T-helper 1 cell (primary cell): ENCODE measurements at regions not wholly inside any gene's neighbourhood (a gene's known extent, or its start where the extent isn't known, plus 50 kb on each side); places are given as distances from the start of the nearest gene placed in this dataset.
"Not testable (repeated sequence)": the region's sequence is repeated elsewhere in the genome, so short reads cannot be mapped to it uniquely, and the experiment has no call there.

Source experiments
- DNase-seq, 5 donors: peaks; one replicate each; pipeline ENCODE4 v3.0.0-alpha.2; 2012 to 2020

GRCh38 chr2:187055463-187055862 lies 206.5 kb upstream of the ZSWIM2 start:
- DNase-seq, result no peak

DNA sequence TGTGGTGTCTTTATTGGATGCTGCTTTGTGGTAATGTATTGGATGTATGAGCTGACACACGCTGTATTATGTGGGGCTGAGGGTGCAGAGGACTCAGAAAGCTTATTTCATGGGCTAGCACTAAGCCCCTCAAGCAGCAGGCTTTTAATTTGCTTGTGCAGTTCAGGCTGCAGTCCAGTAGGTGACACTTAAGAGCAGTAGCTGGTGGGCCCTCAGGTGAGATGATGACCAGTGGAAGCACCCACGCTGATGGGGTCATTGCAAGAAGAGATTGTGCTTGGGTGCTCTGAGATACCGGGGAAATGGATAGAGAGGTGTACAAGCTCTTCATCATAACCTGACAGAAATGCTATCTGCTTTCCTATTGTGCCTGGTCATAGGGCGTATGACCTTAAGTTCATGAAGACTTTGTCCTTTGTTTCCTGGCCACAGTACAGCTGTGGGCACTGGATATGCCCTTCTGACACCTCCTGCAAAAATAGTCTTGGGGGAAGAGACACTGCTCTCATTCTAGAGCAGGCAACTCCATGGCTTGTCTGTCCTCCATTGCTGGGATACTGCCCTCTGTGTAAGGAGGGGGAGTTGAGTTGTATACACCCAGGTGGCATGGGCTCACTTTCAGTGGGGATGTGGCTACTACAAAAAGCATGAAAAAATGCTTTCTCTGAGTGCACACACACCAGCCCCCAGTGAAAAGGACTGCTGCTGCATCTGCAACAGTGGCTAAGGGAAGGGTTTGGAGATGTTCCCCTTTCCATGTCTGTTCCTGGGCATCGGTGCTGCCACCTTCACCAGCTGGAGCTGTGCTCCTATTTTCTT lies 205.7 kb upstream of the ZSWIM2 start:
- DNase-seq, result no peak

- DNase-seq, result no peak
Observed at GRCh38 chr2:187051350-187051749, 202.4 kb upstream of the ZSWIM2 start.

DNA sequence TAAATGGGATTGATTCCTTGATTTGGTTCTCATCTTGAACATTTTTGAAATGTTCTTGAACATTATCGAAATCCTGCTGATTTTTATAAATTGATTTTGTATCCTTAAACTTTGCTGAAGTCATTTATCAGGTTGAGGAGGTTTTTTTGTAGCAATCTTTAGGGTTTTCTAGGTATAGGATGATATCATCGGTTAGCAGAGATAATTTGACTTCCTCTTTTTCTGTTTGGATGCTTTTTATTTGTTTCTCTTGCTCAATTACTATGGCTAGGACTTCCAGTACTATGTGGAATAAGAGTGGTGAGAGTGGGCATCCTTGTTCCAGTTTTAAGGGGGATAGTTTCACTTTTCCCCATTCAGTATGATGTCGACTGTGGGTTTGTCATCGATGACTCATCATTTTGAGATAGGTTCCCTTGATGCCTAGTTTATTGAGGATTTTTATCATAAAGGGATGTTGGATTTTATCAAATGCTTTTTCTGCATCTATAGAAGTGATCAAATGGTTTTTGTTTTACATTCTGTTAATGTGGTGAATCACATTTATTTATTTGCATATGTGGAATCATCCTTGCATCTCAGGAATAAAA lies 201.5 kb upstream of the ZSWIM2 start:
- no peak for DNase-seq

DNA sequence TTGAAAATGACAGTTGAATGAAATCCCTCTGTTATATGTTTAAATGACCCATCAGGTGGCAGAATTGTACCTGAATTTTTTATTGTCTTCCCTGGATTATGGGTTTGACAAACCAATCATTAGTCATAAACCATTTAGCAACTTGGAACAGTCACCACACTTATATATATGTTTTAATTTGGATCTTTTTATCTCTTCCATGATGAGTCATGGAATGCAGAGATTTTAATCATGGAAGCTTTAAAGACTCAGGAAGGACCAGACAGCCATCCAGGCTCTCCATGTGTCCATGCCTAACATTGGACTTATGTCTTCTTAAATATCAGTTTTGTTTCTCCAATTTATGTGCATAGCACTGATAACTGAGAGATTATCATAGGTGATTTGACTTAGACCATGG lies 188.3 kb upstream of the ZSWIM2 start:
- DNase-seq, result no peak

DNA sequence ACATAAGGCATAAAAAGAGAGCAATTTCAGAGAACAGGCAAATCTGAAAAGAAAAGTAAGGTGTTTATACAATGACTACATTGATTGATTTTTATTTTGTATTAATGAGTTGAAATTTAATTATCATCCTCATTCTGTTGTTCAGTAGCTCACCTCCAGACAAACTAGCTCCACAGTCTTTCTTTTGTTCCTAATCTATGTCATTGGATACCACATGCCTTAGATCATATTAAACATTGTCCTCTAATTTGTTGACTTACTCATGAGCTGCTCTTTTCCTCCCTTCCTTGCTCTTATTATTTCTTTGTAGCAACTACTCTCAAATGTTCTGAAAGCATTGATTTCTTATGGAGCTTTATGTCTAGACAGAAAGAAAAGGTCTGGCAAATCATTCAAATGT lies 185.5 kb upstream of the ZSWIM2 start:
- DNase-seq, result no peak

DNA sequence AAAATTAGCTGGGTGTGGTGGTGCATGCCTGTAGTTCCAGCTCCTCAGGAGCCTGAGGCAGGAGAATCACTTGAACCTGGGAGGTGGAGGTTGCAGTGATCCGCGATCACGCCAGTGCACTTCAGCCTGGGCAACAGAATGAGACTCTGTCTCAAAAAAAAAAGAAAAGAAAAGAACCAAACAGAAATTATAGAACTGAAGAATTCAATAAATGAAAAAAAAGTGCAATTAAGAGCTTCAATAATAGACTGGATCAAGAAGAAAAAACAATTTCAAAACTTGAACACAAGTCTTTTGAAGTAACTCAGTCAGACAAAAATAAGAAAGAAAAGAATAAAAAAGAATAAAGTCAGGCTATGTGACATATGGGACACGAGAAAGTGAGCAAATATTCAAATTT lies 175.8 kb upstream of the ZSWIM2 start:
- DNase-seq, result no peak

- not testable (repeated sequence) for DNase-seq
Observed at GRCh38 chr2:187023996-187024395, 175.0 kb upstream of the ZSWIM2 start.

DNA sequence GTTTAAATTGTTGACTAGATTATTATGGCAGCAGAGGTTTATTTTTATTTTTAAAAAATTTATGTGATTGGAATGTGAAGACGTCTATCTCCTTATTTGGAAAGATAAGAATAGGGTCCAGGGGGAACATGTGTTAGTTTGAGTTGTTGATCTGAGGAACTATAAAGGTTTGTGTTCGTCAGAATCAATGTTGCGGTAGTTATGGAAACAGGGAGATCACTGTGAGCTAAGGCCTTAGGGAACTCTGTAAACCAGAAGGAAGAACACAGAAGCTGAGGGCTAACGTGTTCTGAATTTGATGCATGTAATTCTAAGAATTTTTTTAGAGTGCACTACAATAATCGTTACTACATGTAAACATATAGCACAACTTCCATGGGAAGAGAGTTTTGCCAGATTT lies 168.5 kb upstream of the ZSWIM2 start:
- DNase-seq, result no peak

GRCh38 chr2:187013058-187013457 lies 164.1 kb upstream of the ZSWIM2 start:
- no peak for DNase-seq

DNA sequence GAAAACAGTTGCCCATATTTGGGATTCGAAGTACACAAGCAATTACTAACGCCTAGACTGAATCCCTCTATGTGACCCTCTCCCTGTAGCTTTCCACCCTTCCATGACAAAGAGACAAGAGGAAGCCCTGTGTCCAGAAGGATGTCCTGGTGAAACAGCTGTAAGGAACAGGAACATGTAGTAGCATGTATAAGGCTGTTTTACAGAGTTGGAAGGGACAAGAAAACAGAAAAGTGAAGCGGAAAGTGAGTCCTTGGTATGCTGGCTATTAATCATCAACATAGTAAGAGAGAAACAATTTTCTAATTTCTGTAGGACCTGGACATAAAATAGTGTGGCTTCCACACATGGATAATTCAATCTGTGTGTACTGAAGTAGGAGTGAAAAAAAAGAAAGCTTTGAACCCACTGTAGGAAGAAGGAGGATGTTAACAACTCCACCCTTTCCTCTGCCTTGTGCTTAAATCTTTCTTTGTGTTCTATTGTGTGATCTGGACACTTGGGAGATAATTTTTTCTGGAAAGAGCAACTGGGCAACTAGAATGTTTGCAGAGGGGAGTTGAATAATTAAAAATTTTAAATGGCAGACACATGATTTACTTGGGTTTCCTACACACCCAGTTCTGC lies 162.3 kb upstream of the ZSWIM2 start:
- no peak for DNase-seq

GRCh38 chr2:187009483-187010239 lies 160.7 kb upstream of the ZSWIM2 start:
- no peak for DNase-seq

DNA sequence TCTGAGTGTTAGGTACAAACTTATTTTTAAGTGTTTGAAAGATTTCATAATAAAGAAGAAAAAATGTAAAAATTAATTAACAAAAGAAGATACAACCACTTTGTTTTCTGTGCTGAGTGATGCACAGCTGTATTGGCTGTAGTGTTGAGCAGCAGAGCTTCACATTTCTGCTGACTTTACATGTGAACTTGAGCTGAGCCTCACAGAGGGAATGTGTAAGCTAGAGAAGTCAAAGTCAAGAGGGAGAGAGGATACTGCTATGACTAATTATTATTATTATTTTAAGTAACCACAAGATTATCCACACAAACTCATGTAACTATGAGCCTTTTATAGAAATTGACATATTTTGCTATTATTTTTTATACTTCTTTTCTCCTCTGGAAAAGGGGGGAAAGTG lies 159.1 kb upstream of the ZSWIM2 start:
- no peak for DNase-seq

GRCh38 chr2:187003611-187004010 lies 154.6 kb upstream of the ZSWIM2 start:
- DNase-seq, result no peak

DNA sequence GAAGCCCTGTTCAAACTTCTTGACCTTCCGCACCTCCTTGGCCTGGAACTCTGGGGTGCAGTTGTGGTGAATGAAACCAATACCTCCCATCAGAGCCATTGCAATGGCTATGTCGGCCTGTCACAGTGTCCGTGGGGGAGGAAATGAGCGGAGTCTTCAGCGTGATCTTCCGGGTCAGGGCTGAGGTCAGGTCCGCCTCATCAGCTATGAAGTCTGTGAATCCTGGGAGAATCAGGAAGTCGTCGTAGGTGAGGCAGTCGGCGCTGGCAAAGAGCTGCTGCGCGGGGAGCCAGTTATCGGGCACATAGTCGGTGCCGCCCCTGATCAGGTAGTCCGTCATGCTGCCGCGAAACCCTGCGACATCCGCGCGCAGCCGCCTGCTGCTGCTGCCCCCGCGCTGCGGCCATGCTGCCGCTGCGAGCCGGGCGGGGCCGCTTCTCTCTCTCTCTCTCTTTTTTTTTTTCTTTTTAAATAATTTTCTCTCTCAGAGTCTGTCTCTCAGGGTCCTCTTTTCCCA lies 154.1 kb upstream of the ZSWIM2 start:
- DNase-seq, result no peak

DNA sequence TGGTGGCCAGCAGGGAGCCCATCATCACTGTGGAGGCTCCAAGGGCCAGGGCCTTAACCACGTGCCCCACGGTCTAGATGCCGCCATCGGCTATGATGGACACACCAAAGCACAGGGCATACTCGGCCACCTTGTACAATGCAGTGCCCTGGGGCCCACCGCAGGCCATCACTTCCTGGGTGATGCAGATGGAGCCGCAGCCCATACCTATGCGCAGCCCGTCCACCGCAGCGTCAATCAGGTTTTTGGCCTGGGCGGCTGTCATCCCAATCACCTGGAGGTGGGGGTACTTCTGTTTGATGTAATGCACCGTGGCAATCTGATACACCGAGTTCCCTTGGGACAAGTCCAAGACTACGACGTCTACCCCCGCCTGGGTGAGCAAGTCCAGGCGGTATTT lies 153.3 kb upstream of the ZSWIM2 start:
- no peak for DNase-seq

- no peak for DNase-seq
Observed at GRCh38 chr2:187001248-187001647, 152.3 kb upstream of the ZSWIM2 start.

DNA sequence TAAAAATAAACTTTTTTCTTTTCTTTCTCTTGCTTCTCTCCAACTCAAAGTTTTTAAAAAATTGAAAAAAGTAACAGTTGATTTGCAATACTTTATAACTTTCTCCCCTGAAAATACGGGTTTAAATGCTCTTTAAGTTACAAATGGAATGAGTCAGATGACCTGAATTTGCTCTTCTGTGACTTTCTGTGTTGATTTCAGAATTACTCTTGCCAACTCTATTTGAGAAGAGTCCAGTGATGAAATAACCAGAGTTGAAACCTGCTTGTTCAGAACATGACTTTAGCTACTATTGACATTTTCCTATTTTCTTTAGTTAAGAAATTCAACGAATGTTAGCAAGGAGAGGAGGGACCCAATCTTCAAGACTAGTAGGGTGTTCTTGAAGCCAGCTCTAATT lies 146.1 kb upstream of the ZSWIM2 start:
- no peak for DNase-seq

GRCh38 chr2:186992597-186992996 lies 143.6 kb upstream of the ZSWIM2 start:
- DNase-seq, result no peak

GRCh38 chr2:186991766-186992417 lies 142.9 kb upstream of the ZSWIM2 start:
- DNase-seq, result no peak

- no peak for DNase-seq
Observed at GRCh38 chr2:186984966-186985365, 136.0 kb upstream of the ZSWIM2 start.

GRCh38 chr2:186984481-186984880 lies 135.5 kb upstream of the ZSWIM2 start:
- no peak for DNase-seq
